GM12878 (cell line): ENCODE measurements at regions not wholly inside any gene's neighbourhood (a gene's known extent, or its start where the extent isn't known, plus 50 kb on each side); places are given as distances from the start of the nearest gene placed in this dataset.

Experiments
- ATF2 ChIP-seq: IDR thresholded peaks from 2 replicates; pipeline ENCODE4 v1.6.1; 2012; ENCODE audit warnings: low read length, inconsistent platforms
- FOXM1 ChIP-seq: IDR thresholded peaks from 2 replicates; pipeline ENCODE4 v1.6.1; 2012; ENCODE audit warnings: low read depth, mild to moderate bottlenecking, inconsistent platforms, low read length, moderate library complexity
- KDM1A ChIP-seq: fragments of 200-600 bp; sonication (generic); IDR thresholded peaks from 2 replicates; pipeline ENCODE4 v1.6.1; 2016; ENCODE audit warnings: borderline replicate concordance
- MAX ChIP-seq: IDR thresholded peaks from 2 replicates; pipeline ENCODE4 v1.6.1; 2012; ENCODE audit warnings: low read depth, low read length, improper control_type of control experiment
- POLR2AphosphoS2 ChIP-seq: IDR thresholded peaks from 2 replicates; pipeline ENCODE4 v1.6.1; 2011; ENCODE audit warnings: low read depth, mild to moderate bottlenecking, low read length, improper control_type of control experiment, moderate library complexity
- RB1 ChIP-seq: fragments of 450-650 bp; formaldehyde crosslinking; IDR thresholded peaks from 2 replicates; pipeline ENCODE4 v1.6.1; 2017; ENCODE audit warnings: mild to moderate bottlenecking, borderline replicate concordance
- TAF1 ChIP-seq: IDR thresholded peaks from 2 replicates; pipeline ENCODE4 v1.6.1; 2011; ENCODE audit warnings: mild to moderate bottlenecking, low read depth, low read length, borderline replicate concordance
- TCF7 ChIP-seq: IDR thresholded peaks from 2 replicates; pipeline ENCODE4 v1.6.1; 2014; ENCODE audit warnings: antibody characterized with exemption, borderline replicate concordance
- ZNF207 ChIP-seq: fragments of 450-650 bp; IDR thresholded peaks from 2 replicates; pipeline ENCODE4 v1.6.1; 2014; ENCODE audit warnings: antibody characterized with exemption, mild to moderate bottlenecking, borderline replicate concordance
- ZNF217 ChIP-seq: fragments of 450-650 bp; IDR thresholded peaks from 2 replicates; pipeline ENCODE4 v1.6.1; 2017; ENCODE audit warnings: antibody characterized with exemption, mild to moderate bottlenecking
- ZZZ3 ChIP-seq: IDR thresholded peaks from 2 replicates; pipeline ENCODE4 v1.6.1; 2011; ENCODE audit warnings: low read depth; ENCODE audit not compliant: control insufficient read depth, insufficient read length
- TF ChIP-seq, protein P1 (sequence below), 3 experiments: IDR thresholded peaks in 2 of 3; conservative IDR thresholded peaks in 1 of 3; 2 replicates each; pipeline ENCODE4 v1.5.1; 2011; ENCODE audit warnings: low read depth in 3 of 3, low read length in 3 of 3, mild to moderate bottlenecking in 3 of 3, control low read depth in 2 of 3, moderate library complexity in 2 of 3, inconsistent platforms in 1 of 3, mixed read lengths in 1 of 3; ENCODE audit not compliant: control insufficient read depth in 2 of 3, insufficient read depth in 1 of 3; ENCODE audit errors: extremely low read depth in 1 of 3

GRCh38 chr19:23587546-23587945 lies 99.5 kb downstream of the ZNF675 start:
- TF ChIP-seq, protein P1, sequence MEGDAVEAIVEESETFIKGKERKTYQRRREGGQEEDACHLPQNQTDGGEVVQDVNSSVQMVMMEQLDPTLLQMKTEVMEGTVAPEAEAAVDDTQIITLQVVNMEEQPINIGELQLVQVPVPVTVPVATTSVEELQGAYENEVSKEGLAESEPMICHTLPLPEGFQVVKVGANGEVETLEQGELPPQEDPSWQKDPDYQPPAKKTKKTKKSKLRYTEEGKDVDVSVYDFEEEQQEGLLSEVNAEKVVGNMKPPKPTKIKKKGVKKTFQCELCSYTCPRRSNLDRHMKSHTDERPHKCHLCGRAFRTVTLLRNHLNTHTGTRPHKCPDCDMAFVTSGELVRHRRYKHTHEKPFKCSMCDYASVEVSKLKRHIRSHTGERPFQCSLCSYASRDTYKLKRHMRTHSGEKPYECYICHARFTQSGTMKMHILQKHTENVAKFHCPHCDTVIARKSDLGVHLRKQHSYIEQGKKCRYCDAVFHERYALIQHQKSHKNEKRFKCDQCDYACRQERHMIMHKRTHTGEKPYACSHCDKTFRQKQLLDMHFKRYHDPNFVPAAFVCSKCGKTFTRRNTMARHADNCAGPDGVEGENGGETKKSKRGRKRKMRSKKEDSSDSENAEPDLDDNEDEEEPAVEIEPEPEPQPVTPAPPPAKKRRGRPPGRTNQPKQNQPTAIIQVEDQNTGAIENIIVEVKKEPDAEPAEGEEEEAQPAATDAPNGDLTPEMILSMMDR (IDR thresholded peaks at IDR 0.05 in 2 of 3, conservative IDR thresholded peaks at IDR 0.05 in 1 of 3; ENCODE audit: control insufficient read depth in 2 of 3, extremely low read depth in 1 of 3, insufficient read depth in 1 of 3, low read depth in 3 of 3, low read length in 3 of 3), result no peak
- TF ChIP-seq ZNF217, result no peak
- no peak for TF ChIP-seq RB1
- TF ChIP-seq ZNF207, result no peak
- no peak for TF ChIP-seq ZZZ3
- no peak for TF ChIP-seq KDM1A
- no peak for TF ChIP-seq ATF2
- no peak for TF ChIP-seq FOXM1
- no peak for TF ChIP-seq TAF1
- no peak for TF ChIP-seq TCF7
- TF ChIP-seq POLR2AphosphoS2, result no peak
- no peak for TF ChIP-seq MAX
